ENCODE measurements at regions not wholly inside any gene's neighbourhood (a gene's known extent, or its start where the extent isn't known, plus 50 kb on each side); places are given as distances from the start of the nearest gene placed in this dataset.

DNA sequence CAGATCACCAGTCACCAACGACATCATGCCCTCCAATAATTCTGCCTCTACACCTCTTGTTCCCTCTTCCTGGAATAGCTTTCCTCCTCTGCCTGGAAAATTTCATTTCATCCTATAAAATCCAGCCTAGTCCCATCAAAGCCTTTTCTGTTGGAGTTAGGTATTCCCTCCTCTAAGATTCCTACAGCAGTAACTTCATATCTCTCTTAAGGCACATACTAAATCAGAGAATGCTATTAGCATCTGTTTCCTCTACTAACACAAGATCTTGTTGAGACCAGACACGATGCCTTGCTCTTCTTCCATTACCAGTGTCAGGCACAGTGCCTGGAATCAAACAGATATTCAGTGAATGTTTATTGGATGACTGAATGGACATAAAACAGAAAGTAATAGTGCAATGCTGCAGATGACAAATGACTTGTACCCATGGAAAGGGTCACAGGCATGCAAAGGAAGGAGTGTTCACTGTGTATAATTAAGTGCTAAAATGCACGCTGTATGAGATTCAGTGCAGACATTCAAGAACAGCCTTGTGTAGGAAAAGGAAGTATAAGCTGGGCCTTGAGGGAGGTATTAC, 342.0 kb upstream of the ACVR2A start:
- DNase-seq = no peak

- DNase-seq = no peak
Observed at GRCh38 chr2:147501968-147502367, 342.9 kb upstream of the ACVR2A start.

GRCh38 chr2:147500819-147501395, 343.9 kb upstream of the ACVR2A start:
- no peak for DNase-seq

DNA sequence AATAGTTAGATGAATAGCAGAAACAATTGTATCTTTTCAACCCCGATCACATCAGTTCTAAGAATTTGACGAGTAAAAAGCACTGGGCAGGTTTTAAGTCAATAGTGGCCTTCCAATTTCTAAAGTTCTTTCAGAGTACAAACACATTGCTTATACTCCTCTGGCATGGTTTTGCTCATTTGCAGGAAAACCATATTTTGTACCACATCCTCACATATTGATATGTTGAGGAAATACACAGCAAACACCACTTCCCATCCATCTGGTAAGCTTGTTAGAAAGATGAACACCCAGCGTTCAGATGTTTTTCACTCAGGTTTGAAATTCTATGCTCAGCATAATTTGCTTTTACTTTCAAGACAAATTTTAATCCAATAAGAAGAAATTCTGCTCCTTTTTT, 344.6 kb upstream of the ACVR2A start:
- DNase-seq = no peak

GRCh38 chr2:147499785-147500184, 345.0 kb upstream of the ACVR2A start:
- DNase-seq = no peak

DNA sequence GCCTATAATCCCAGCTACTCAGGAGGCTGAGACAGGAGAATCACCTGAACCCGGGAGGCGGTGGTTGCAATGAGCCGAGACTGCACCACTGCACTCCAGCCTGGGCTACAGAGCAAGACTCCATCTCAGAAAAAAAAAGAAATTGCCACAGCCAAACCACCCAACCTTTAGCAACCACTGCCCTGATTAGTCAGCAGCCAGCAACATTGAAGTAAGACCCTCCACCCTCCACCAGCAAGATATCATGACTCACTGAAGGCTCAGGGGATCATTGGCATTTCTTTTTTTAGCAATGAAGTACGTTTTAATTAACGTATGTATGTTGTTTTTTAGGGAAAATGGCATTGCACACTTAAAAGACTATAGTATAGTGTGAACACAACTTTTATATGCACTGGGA, 349.1 kb upstream of the ACVR2A start:
- DNase-seq = no peak

DNA sequence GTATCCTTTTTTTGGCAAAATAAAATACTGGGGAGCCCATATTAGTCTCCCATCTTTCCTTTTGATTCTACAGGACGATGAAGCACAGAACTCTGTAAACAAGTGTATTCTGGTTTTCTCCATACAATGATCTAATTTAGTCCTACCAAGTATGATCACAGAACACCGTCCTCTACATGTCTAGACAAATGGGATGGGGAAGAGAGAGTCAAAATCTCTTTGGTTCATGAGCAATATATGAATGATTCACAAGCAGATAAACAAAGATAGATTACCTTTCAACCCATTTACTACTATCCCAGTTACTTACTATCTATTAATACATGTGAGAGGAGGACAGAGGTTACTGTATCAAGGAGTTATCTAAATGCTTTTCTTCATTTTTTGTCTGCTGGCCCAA, 352.4 kb upstream of the ACVR2A start:
- DNase-seq = no peak

- no peak for DNase-seq
Observed at GRCh38 chr2:147491506-147491905, 353.3 kb upstream of the ACVR2A start.

DNA sequence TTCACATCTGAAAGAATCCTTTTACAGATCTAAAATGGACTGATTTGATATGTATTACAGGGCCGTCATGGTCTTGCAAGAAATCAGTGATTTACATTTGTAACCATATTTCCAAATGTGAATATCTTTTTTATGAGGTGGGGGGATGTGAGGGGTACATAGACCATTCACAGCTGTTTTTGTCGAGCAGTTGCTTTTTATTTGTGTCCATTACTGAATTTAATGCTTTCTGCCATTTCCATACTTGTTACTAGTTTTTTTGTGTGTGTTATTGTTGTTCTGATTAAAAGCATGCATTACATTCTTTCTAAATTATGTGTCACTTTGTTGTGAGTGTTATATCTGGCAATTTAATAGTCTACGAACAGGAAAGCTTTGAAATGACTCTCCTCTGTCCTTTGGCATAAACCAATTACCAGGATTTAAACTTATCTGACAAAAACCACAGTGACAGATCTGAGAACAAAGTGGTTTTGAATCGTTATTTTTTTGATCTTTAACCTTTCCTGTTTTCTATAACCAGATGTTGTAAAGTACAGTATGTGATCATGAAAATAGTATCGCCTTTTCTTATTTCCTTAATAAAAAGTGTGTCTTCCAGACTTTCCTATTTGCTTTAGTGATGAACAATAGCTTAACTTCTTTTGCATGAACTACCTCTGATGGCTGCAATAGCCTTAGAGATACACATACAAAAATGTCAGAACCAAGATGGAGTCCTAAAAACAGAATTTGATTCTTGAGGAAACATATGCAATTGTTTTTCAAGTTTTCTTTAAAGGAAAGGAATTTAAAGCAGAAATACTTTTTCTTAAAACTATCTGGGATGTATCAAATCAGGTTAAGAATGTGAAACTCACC, 354.2 kb upstream of the ACVR2A start:
- no peak for DNase-seq

GRCh38 chr2:147488472-147488871, 356.4 kb upstream of the ACVR2A start:
- no peak for DNase-seq

DNA sequence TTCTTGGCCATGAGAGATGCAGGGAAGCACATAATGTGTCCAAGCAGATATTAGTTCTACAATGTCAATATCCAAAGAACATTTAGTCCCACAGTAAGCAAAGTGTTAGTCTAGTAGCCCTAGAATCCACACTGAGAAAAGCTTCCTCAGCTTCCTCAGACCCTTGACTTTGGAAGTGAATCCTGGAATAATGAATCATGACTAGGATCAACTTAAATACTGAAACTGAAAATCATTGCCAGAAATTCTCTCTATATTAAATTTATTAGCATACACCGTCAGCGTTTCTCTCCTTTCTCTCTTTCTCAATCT, 356.9 kb upstream of the ACVR2A start:
- DNase-seq = no peak

DNA sequence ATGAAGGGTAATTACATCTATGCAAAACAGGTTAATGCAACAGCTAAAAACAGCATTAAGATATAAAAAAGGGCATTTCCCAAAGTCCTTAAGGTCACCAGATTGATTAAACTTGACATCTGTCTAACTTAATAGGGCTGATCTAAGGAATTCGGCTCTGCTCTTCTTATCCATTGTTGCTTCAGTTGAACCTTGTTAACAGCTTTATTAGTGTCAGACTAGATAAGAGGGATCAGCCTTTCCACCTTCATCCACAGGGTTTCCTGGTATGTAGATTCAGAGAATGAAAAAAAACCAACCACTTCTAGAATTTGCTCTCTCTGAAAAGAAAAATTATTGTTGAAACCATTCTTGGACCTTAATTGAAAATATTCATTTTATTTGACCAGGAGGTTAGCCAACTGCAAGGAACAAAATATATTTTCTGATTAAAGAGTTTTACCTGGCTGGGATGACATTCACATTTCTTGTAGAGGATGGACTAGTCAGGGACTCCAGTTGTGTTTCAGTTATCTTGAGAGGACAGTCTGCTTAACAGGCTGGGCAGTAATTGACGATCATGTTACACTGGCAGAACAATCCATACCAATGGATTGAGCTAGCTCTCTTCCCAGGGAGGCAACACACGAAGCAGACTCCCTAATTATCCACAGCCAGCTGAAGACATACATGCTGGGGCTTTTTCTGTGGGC, 357.4 kb upstream of the ACVR2A start:
- no peak for DNase-seq

GRCh38 chr2:147485210-147485851, 359.5 kb upstream of the ACVR2A start:
- DNase-seq = no peak

DNA sequence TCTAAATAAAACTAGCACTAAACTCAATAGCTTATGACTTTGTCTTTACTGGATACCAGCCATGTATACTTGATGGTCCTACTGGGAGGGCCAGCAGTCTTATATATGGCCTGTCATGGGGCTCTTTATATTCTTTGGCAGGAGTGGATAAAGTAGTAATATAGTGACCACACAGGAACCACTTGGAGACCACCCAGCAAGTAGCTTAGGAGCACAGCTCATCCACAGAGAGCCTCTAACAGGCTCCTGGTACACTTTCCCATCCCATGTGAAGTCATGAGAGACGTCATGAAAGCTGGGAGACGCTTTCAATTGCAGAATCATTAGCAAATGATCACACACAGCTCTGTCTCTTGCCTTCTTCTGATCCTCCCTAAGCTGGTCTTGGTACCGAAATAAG, 360.9 kb upstream of the ACVR2A start:
- no peak for DNase-seq

DNA sequence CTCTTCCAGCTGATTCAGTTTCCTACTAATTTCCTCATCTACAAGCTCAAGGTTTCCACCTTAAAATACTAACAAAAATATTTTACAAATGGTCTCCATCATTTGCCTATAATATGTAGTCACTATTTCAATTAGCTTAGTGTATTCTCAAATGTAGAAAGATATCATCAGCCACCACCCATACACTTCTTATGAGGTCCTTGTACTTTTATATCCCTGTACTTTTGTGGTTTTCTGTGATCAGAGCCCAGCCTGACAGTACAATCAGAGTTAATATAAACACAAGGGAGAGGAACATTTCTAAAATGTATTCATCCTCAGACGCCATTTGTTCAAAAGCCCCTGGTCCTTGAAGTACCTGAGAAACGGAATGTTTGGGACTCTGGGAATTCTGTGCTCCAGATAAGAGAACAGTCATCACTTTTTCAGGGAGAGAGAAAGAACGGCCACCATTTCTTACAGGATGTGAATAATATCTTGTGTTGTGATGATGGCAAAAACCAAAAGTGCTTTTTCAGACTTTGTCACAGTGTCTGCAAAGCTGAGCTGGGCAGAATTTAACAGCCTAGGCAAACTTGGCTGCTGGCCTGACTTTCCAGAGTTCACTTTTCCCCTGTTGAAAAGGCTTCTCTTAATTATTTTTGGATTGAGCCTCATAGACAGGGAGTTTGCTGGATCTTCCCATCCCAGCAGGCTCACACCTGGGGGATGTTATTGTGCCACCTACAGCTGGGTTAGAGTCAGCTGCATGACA, 361.7 kb upstream of the ACVR2A start:
- DNase-seq = no peak

- no peak for DNase-seq
Observed at GRCh38 chr2:147482111-147482895, 362.5 kb upstream of the ACVR2A start.

GRCh38 chr2:147479358-147479757, 365.5 kb upstream of the ACVR2A start:
- no peak for DNase-seq

- no peak for DNase-seq
Observed at GRCh38 chr2:147473075-147473474, 371.8 kb upstream of the ACVR2A start.

- no peak for DNase-seq
Observed at GRCh38 chr2:147471126-147471525, 373.7 kb upstream of the ACVR2A start.

DNA sequence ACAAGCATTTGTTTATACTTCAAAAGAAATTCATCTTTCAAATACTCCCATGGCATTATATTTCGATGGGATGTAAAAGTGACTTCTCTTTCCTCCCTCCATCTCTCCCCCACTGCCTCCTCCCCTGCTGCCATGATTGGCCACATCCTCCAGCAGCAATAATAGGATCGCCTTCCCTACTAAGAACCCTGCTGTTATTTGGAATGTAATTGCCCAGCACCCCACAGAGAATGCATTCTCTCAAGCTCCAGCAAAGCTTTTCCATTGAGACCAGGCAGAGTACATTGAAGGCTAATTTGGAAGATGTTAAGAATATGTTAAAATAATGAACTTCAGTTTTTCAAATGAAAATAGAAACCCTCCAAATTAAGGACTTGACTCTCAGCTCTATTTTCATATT, 375.4 kb upstream of the ACVR2A start:
- DNase-seq = no peak

- no peak for DNase-seq
Observed at GRCh38 chr2:147468963-147469362, 375.9 kb upstream of the ACVR2A start.
